HG03039 (cell line): ENCODE measurements at regions not wholly inside any gene's neighbourhood (a gene's known extent, or its start where the extent isn't known, plus 50 kb on each side); places are given as distances from the start of the nearest gene placed in this dataset.

Experiments
- ATAC-seq: cut with Tn5 transposase; IDR thresholded peaks from one replicate; pipeline ENCODE4 v1.9.1; 2021; ENCODE audit warnings: mild to moderate bottlenecking, moderate library complexity; ENCODE audit not compliant: unreplicated experiment

DNA sequence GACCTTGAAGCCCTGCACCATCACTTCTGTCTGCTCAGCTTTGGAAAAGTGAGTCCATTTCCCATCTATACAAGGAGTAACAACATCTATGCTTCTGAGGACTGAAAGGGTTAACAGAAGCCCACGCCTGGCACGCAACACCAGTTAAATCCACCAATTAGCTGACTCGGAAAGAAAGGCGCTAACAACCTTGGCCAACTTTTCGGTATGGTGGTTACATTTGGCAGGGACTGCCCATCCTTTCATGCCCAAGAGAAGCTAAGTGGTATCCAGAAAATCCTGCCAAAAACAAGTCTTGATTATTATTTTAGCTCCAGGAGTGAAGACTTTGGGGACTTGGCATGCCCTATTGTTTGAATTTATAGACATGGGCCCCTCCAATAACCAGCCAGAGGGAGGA, 202.3 kb upstream of the RPL38 start:
- no peak for ATAC-seq

DNA sequence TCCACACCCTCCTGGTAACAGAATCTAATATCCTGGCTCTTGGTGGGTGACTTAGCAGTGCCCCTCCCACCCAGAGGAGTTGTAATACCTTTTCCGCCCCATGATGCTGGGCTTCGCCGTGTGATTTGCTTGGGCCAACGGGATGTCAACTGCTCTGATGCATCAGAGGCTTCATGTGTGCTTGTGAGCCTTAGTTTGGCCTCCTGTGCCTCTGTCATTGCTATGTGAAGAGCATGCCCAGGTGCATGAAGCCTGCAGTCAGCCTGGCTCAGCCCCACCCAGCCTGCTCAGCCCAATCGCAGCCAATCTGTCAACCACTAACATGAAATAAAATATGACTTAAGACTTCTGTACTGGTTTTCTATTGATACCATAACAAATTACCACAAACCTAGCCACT, 201.2 kb upstream of the RPL38 start:
- ATAC-seq, result no peak

GRCh38 chr17:74004056-74004455, 199.4 kb upstream of the RPL38 start:
- ATAC-seq, result no peak

- no peak for ATAC-seq
Observed at GRCh38 chr17:74005790-74006189, 197.7 kb upstream of the RPL38 start.

DNA sequence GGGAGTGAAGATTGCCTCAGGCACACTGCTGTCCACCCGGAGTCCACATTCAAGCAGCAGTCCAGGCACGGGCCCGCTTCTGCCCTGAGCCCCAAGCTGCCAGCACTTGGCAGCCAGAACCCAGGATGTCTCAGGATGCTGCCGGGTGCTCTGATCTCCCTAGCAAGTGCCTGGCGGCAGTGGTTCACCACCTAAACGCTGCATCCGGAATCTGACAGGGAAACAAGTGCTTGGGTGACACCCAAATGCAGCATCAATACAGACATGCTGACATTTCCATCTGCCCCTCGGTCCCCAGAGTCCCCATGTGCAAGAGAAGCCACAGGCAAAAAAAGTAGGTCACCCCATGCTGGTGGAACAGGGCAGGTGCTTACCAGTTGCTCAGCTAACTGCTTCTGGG, 197.1 kb upstream of the RPL38 start:
- no peak for ATAC-seq

GRCh38 chr17:74008196-74008595, 195.3 kb upstream of the RPL38 start:
- no peak for ATAC-seq

- ATAC-seq, result no peak
Observed at GRCh38 chr17:74009056-74009625, 194.3 kb upstream of the RPL38 start.

DNA sequence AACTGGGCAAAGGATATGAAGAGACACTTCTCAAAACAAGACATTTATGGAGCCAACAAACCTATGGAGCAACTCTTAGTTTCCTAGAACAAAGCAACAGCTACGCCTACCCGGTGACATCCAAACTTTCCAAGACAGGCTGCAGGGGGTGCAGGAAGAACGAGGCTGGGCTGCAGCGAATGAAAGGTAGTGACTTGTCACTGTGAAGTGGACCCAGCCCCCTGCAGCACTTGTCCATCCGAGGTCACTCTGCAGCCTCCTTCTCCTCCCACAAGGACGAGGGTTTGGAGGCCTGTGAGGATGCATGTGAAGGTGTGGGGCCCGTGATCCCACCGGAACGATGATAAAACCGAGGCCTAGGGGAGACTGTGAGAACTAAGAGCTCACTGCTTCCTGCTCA, 192.6 kb upstream of the RPL38 start:
- no peak for ATAC-seq

GRCh38 chr17:74011966-74012365, 191.5 kb upstream of the RPL38 start:
- no peak for ATAC-seq

GRCh38 chr17:74012465-74012864, 191.0 kb upstream of the RPL38 start:
- no peak for ATAC-seq

- no peak for ATAC-seq
Observed at GRCh38 chr17:74015316-74015715, 188.2 kb upstream of the RPL38 start.

- ATAC-seq, result no peak
Observed at GRCh38 chr17:74015990-74016389, 187.5 kb upstream of the RPL38 start.

- ATAC-seq, result no peak
Observed at GRCh38 chr17:74016461-74016860, 187.0 kb upstream of the RPL38 start.

DNA sequence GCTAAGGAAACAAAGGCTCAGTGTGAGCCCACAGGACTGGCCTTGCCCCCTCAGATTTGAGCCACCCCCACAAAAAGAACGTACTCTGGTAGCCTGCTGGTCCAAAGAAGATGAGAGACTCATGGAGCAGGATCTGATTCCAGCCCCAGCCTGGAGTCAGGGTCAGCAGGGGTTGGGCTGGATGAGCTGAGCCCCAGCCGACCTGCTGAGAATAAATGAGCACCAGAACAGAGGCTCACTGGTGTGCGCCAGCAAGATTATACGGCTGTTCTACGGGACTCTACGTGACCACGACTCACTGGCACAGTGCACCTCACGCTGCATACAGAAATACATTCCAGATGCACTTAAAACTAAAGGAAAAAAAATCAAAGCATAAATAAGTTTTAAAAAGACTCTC, 186.0 kb upstream of the RPL38 start:
- no peak for ATAC-seq

DNA sequence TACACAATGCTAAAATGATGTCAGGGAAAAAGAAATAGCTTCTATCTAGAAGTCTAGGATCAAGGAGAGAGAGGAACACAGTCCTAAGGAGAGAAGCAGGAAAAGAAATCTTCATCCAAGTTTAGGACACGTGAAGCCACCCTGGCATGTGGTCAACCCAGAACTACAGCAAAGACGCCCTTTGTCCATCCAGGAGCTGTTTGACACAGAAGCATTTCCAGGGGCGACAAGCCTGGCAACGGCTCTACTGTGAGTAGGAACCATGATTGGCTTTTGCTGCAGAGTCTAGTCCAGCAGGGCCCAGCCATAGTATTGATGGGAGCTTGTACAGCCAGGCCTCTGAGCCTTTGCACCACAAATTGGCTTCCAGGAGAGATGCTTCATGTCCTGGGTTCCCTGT, 185.4 kb upstream of the RPL38 start:
- ATAC-seq, result no peak

DNA sequence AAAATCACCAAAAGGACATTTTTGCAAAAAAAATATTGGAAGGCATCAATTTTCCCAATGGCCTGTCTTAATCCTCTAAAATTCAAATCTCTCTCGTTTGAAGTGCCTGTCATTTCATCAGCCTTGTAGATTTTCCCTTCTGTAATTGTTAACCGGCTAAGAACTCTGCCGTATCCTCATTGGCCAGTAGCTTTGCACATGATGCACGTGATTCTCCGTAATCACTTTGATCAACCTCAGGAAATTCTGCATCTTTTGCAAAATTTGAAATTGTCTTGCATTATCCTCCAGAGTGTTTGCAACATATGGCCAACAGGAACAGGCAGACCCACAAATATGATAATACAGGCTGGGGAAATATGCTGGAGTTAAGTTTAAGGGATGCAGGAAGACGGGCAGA, 184.2 kb upstream of the RPL38 start:
- ATAC-seq, result no peak

DNA sequence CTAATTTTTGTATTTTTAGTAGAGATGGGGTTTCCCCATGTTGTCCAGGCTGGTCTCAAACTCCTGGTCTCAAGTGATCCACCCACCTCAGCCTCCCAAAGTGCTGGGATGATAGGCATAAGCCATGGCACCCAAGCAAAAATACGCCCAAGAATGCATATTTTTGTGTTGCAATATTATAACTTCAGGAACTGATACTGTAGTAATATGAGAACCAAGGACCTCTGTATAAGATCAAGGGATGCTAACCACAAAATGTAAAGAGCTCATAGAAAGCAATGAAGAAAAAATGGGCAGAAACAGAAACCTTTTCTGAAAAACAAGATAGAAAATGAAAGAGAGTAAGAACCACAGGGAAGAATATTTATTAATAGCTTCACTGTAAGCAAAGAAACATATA, 183.6 kb upstream of the RPL38 start:
- no peak for ATAC-seq

DNA sequence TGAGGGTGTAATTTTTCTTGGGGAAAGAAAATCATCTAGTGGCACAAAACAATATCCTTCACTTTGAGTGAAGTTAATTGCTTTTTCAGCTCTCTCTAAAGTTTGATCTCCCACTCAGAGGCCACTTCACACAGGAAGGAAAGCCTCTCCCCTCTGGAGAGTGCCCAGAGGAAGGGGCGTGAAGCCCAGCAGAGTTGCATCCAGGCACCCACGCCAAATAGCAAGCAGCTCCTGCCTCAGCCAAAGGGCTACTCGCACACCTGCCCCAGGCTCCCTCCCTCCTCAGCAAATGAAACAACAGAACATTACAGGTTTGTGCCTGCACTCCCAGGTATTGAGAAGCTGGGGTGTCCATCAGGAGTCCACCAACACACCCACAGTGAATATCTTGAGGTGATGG, 183.0 kb upstream of the RPL38 start:
- no peak for ATAC-seq

DNA sequence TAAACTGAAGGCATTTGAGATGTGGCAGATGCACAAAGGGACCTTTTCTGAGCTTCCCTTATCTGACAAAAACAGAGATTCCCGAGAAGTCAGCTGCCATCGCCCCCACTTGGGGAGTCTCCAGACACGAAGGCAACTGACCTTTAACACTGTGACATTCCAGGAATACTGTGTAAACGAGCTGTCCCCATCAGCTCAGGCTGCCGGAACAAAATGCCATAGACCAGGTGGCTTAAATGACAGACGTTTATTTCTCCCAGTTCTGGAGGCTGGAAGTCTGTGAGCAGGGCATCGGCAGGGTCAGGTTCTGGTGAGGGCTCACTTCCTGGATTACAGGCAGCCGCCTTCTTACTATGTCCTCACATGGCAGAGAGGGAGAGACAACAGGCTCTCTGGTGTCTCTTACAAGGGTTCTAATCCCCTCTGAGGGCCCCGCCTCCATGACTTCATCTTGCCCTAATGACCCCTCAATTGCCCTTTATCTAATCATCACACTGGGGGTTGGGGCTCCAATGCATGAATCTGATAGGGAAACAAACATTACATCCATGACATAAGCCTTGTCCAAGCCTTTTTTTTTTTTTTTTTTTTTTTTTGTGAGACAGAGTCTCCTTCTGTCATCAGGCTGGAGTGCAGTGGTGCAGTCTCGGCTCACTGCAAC, 178.5 kb upstream of the RPL38 start:
- ATAC-seq, result no peak

GRCh38 chr17:74027444-74027843, 176.0 kb upstream of the RPL38 start:
- no peak for ATAC-seq

DNA sequence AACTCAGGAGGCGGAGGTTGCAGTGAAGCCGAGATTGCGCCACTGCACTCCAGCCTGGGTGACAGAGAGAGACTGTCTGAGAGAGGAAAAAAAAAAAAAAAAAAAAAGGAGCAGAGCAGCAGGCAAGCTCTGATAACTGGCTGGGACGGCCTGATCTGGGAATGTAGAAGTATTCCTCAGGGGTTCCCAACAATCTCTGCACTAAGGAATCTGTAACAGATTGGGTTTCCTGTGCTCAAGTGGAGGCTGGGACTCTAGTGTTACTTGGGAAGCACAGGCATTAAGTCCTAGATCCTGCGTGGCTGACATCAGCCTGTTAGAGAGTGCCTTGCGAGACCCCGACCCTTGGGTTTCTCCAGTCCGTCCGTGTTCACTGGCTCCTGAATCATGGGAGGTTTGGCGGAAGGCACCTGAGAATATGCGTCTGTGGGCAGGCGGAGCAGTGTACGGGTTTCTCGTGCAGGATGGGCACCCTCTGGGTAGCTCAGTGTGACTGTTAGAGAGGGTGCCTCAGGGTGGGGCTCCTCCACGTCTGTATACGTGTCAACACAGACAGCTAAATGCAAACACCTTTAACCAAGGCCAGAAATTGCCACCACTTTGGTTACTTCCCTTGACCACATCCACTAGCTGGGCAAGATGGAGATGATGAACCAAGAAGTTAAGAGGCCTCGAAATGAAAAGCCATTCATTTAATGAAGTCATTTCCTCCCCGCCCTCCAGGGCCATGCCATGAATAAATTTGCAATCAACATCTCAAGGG, 174.9 kb upstream of the RPL38 start:
- ATAC-seq, result no peak

DNA sequence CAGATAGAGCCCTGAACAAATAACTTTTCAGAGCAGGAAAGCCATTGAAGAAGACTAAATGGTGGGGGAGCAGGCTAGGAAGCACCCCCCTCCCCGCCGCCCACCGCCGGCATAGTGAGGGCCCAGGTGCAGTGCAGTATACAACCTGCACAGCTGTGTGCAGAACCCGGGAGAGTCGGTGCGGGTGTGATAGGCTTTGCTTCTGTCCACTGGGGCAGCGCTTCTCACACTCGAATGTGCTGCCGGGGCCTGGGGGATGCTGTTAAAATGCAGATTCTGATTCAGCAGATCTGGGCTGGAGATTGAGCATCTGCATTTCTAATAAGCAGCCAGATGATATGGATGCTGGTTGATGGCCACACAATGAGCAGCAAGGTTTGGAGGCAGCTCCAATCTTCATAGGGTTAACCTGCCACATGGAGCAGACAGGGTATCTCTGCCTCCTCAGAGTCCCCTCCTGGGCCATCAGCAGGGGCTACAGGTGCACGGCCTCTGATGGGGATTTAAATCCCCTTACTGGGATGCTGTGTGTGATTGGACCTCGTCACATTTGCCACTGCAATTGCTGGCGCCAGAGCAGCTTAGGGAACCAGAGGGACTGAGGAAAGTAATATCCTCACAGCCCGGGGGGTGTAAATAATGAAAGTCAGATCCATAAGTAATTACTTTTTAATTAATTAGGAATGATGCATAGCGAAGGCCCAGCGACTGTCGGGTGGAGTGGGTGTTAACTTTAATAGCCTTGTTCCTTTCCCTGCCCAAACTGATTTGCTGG, 172.0 kb upstream of the RPL38 start:
- ATAC-seq, result no peak
